ENCODE measurements at regions not wholly inside any gene's neighbourhood (a gene's known extent, or its start where the extent isn't known, plus 50 kb on each side); places are given as distances from the start of the nearest gene placed in this dataset.

DNA sequence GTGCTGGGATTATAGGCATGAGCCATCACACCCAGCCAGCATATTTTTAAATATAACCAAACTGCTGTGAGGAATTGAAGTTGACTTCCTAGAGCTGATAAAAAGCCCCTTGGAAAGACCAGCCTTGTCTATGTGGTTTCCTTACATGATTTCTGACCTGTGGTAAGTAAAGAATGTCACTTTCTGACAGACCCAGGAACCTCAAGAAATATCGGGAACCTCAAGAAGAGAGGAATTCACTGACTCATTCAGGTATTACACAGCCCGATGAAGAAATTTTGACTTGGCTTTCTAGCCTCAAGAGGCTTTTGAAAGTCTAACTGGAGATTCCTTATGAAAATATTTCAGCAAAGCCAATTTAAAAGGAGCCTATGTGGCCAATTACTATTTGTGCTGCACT, 71.8 kb downstream of the FOXF2 start:
- no peak for TF ChIP-seq CTCF (IDR thresholded peaks at IDR 0.05)
- no peak for TF ChIP-seq POLR2AphosphoS5 (IDR thresholded peaks at IDR 0.05; ENCODE audit: low read depth, low read length)
- no peak for TF ChIP-seq REST (IDR thresholded peaks at IDR 0.05; ENCODE audit: insufficient read depth in 1 of 2, low read depth in 2 of 2, low read length in 1 of 2)
